HG02852 (cell line): ENCODE measurements at regions not wholly inside any gene's neighbourhood (a gene's known extent, or its start where the extent isn't known, plus 50 kb on each side); places are given as distances from the start of the nearest gene placed in this dataset.

ENCODE experiments used
- ATAC-seq: cut with Tn5 transposase; IDR thresholded peaks from one replicate; pipeline ENCODE4 v1.9.1; 2021; ENCODE audit warnings: mild to moderate bottlenecking, moderate library complexity; ENCODE audit not compliant: unreplicated experiment

DNA sequence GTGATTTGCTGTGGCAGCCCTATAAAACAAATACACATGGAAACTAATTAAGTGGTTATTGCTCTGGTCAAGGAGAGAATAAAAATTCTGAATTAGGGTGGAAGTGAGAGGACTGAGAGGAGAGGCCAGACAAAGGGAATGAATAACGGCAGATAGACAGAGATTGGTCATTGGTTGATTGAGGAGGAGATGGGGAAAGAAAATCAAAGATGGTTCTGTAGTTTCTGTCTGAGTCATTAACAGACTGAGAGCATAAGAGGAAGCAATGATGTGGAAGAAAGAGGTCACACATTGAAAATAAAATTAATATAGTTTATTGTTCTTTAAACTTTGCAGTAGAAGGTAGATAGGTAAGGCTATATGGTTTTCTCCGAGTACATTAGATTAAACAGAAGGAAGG is 469.8 kb downstream of the ACTL7B start:
- ATAC-seq: no peak

DNA sequence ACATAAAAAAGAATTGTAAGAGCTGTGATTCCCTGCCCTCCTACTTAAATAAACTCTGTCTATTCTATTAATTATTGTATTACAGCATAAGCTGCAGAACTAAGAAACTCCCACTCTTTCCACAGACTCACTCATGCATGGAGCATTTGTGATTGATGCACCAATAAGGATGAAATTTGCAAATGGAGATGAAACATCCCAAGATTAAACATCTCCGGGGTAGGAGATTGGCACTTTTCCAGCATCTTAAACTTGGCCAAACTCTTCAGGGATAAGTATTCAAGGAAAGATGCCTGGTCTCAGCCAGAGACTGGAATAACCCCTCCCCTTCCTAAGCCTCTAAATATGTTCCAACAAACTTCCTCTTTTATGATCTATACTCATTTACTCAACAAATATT is 472.0 kb downstream of the ACTL7B start:
- no peak for ATAC-seq

DNA sequence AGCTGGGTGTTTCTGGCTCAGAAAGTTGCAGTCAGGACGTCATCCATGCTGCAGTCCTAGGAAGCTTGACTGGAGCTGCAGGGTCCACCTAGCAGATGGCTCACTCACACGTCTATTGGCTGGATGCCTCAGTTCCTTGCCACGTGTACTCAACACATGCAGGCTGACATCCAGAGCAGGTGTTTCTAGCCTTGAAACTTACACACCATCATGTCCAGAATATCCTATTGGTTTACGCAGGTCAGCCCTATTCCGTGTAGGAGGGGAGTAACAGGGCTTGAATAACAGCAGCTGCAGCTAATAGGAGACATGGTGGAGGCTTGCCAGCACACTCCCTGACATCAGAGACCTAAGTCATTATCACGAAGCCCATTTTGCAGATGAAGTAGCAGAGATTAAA is 473.5 kb downstream of the ACTL7B start:
- ATAC-seq: no peak

DNA sequence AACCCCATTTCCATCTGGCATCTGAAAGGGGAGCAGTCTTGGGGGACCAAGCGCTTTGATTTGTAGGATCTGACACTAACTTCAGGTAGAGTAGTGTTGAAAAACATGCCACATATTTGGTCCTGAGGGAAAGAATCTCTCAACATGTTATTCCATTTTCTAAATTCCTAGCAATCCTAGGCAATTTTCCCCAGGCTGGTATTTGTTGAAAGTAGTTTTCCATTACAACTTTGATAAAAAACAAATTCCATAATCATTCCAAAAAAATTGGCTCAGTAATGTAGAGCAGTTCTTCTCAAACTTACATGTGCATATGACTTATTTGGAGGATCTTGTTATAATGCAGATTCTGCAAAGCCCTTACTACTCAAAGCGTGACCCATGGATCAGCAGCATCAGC is 477.9 kb downstream of the ACTL7B start:
- no peak for ATAC-seq

DNA sequence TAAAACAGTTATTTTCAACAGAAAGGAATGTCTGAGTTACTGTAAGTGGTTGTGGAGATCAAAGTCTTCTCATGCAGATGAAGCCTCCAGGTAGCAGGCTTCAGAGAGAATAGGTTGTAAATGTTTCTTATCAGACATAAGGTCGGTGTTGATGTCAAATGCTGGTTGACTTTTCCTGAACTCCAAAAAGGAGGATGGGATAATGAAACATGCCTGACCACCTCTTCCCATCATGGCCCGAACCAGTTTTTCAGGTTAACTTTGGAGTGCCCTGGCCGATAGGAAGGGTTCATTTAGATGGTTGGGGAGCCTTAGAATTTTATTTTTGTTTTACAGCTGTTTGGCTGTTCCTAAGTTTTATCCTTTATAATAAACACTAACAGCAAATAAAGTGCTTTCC is 478.4 kb downstream of the ACTL7B start:
- ATAC-seq: no peak

DNA sequence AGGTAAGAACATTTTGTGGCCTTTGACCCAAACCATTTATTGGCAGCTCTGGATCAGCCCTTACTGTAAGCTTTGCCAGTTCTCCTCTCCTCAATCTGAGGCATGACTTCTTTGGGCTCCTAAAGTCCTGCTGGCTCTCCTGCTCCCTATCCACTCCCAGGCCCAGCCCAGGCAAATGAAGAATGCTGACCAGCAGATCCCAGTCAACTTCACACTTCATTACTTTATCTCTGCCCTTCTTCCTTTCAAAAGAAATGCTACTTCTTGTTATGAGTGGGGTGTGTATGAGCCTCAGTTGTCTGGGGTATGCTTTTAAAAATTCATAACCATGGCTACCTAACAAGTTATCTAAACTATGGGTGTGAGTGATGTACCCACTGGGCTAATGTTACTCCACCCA is 479.6 kb downstream of the ACTL7B start:
- ATAC-seq: no peak

DNA sequence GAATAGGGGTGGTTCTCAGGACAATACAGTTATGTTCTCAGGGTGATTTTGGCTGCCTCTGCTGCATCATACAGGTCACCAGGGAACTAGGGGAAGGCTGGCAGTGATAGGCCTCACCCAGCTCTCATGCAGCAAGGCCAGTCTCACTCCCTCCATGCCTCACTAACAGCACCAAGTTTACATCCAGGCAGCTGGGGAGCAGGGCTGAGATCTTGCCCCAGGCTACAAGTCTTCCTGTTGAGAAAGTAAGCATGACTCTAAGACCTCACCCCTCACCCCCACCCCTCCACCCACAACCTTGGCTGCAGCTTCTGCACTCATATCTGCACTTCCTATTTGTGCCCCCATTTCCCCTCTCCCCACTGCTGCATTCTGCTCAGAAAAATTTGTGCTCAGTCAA is 481.2 kb downstream of the ACTL7B start:
- ATAC-seq: no peak

DNA sequence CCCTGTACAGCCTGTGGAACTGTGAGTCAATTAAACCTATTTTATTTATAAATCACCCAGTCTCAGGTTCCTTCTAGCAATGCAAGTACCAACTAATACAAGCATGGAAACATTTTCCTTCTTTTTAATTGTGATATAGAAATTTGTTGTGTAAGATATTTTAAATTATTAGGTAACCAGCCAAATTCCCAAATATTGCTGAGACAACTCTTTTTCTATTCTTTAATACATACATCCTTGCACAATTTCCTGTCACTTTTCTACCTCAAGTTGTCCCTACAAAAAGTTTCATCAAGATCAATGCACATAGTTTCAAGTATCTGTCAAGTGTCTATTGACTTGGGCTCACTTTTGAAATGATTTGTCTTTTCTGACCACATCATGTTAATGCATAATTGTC is 488.6 kb downstream of the ACTL7B start:
- no peak for ATAC-seq

DNA sequence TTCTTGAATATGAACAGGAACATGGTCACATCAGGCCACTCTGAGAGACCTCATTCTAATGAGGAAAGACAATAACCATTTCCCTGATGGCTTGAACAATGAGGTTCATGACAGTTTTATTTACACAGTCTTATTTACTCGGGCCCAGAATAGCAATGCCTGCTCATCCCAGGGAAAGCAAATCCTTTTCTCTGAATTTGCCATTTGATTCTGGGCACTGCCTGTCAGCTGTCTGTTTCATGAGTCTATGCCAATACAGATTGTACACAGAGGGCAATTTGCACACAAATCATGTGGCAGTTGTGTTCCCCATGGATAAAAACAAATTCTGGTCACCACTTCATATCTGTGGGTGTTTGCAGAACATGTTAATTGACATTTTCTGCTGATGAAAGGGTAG is 492.5 kb downstream of the ACTL7B start:
- no peak for ATAC-seq

DNA sequence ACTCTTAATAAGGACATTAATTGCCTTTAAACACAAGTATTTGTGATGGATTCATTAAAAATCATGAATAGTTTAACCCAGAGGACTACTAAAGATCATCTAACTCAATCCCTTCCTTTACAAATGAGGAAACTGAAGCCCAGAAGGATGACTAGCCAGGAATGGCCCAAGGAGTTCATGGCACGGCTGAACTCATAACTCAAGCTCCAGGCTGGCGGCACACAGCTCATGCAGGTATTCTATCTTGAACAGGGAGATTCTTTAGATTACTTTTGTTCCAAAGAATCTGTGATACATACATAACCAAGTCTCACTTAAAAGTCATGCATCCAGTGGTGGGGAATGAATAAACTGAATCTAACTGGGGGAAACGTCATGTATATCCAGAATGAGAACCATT is 495.5 kb downstream of the ACTL7B start:
- no peak for ATAC-seq

DNA sequence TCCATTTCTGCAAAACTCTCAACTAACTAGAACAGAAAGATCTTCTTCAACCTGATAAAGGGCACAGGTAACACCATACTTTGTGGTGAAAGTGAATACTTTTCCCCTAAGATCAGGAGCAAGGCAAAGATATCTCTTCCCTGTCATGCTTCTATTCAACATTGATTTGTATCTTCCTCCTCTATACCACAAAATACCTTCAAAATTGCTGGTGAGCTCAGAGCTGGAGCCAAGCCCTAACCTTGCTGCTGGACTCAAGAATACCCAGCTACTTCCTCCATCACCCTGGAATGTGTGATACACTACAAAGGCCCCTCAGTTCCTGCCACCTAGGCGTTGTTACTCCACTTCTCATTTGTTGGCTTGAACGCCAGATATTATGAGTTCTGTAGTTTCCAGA is 499.0 kb downstream of the ACTL7B start:
- ATAC-seq: no peak

DNA sequence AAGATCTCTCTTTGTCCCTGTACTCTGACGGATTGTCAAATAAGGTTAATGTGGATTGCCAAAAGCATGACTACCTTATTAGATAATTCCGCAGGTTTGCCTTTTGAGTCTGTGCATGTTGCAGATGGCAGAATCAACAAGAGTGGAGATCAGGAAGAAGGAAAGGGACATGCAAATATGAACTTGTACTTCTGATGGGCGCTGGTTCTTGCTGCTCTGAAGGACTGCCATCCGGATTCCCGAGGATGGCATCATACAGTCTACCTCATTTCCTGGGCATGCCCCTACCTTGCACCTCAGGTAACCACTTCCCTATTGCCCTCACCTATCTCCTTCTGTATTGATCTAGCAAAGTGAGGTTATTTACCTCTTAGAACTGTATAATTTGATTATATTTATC is 504.2 kb downstream of the ACTL7B start:
- ATAC-seq: no peak

DNA sequence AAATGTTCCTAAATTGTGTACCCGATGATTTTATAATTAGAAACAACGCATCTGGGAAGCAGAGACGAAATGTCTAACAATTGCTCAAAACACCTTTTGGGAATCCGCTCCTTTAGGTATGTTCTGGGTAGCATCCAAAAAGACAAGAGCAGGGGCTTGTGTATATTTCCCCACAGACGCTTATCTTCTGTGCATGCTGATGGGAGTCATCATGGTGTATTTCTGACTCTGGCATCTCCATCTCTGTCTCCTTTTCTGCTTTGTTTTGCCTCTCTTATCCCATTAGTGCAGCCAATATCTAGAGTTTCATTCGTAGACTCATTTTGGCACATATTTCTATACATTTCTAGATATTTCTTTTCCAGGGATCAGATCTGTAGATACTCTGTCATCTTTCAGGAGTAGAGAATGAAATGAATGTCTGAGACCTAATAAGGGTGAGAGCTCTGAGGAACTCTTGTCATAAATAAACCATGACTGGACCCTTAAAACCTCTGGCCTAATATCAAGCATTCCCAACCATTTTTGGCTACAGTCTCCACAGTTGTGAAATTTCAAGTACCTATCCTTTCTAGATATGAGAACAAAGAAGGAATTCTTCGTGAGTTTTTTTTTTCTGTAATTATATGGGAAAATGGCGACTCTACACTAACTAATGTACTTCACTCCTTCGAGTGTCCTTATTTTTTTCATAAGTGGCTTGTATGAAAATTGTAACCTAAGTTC is 508.2 kb downstream of the ACTL7B start:
- no peak for ATAC-seq

DNA sequence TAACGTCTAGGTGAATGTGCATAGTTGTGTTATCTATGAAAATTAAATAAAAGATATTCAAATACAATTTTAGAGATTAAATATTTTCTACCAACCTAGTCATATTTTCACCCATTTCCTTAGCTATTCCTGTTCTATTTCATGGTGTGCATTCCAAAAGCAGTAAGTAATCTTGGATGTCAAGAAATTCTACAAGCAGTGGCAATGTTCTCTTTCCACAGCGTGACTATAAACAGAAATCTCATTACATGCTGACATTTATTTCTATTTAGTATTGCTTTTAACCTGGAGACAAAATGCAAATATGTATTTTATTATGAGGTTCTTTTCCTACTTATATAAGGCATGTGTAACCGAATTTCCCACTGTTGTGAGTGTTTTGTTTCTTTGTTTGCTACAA is 510.0 kb downstream of the ACTL7B start:
- no peak for ATAC-seq

DNA sequence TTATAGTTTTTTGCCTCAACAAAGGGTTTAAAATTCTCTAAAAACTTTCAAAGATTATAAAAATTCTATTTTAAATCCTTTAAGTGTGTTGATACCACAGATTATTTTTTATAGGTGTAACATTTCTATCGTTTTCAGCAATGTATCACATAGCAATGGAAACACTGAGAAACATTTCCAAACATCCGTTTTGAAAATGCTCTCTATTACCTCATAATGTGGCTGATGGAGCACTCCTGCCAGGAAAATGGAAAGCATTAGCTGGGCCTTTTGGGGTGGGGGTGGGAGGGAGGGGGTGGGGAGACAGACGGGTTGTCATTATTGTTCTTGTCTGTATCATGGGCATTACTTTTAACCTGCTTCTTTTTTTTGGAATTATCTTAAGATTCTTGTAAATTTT is 516.5 kb downstream of the ACTL7B start:
- ATAC-seq: no peak

DNA sequence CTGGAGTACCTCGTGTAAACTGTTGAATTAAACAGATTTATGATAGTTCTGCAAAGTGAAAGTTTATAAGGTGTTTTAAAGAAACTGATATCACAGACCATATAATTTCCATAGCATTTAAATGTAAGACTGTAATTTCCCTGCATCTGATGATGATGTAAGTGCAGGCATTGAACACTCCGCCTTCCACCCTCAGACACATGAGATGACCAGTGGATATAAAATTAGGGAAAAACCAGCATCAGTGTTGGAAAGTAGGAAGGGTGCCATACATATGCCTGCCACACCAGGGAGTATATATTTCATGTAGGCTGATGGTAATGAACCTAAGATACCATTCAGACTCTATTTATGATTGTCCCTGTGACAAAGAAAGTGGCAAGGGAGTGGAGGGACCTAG is 519.2 kb downstream of the ACTL7B start:
- no peak for ATAC-seq

DNA sequence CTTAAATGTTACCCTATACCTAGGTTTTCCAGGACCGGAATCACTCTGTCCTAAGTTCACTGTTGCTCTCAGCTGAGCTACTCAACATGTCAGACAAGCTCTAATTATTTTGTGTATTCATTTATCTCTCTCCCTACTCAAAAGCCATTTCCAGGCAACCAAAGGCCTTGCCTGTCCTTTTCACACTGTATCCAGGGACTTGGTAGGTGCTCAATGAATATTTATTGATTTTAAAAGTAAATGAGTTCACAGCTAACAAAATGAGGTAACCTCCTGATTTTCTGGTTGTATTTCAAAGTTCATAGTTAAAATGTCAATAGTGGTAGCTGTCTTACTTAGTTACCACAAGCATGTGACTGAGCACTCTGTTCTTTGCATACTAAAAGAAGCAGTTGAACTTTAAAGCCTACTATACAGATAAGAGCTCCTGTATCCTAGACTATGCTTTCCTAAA is 522.2 kb downstream of the ACTL7B start:
- no peak for ATAC-seq

DNA sequence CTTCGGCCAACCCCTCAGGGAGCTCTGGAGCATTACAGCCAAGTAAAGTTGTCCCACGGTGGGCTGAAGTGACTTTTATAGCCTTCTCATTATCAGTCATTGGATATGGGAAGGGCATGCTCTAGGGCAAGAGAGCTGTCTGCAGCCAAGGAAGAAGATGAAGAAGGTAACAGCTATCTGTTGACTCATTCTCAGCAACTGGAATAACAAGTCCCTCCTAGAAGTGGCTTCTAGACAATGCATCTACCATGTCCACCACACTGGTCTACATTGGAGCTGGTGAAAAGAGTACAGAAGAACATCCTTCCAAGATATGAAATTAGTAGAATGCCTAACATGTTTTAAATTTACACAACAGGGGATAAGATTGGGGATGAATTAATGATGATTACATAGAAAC is 524.2 kb downstream of the ACTL7B start:
- no peak for ATAC-seq

DNA sequence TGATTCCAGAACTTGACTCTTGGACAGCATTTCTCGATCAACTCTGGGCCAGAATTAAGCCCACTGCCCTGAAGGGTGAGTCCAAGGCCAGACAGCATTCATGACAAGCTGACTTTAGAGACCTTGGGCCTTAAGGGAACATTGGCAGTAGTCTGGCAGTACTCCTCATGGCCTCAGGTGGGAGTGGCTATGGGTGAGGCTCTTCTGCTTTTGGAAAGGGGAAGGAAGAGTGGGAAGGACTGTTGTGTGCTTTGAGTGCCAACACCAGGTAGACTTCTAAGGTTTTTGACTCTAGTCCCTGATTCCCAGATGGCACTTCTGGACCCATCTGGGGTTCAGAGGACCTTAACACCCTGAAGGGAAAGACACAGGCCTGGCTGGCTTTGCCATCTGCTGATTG is 530.4 kb downstream of the ACTL7B start:
- ATAC-seq: no peak

DNA sequence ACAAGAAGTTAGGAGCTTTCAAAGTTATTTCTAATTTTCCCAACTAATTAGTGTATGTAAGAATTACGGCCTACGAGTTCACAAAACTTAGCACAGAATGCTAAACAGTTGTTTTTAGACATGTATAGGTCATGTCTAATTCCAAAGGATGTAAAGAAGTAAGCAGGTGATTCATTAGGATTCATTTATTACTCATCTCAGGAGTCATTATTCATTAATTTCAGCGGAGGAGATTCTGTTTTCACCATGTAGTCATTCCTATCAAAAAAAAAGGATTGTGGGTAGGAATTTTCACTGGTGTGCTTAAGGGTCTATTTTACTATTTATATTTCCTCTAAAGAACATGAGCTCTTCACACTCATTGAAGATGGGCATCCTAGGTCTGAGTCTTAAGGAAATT is 532.2 kb downstream of the ACTL7B start:
- no peak for ATAC-seq

DNA sequence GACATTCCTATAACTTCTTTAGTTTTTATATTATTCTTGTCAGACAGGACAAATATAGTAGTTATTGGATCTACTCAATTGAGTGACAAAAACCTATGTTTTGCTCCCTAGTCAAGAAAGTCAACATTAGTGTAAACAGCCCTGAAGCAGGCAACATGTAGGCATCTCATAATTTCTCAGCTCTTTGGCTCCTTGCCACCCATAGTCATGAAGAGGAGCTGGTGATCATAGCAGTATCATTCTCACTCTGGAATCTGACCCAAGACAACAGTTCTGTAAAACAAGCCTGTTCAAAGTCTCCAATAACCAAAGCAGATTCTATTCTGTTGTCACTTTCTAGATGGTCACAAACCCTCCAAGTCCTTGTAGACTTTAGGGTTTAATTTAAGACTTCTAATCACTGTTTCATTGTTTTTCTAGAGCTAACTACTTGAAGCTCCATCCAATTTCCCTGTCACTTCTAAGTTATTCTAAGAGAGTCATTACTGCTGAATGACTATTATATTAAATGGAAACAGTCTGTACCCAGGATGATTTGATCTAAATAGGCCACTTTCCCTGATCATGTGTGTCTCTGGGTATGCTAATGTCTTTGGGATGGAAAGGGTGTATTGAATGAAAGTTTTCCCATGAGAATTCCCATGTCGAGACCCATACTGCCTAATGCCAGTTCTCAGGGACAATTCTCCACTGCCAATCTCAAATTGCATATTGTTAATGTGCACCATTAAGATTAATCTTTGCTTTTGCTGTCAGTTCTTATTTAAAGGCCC is 533.3 kb downstream of the ACTL7B start:
- no peak for ATAC-seq

DNA sequence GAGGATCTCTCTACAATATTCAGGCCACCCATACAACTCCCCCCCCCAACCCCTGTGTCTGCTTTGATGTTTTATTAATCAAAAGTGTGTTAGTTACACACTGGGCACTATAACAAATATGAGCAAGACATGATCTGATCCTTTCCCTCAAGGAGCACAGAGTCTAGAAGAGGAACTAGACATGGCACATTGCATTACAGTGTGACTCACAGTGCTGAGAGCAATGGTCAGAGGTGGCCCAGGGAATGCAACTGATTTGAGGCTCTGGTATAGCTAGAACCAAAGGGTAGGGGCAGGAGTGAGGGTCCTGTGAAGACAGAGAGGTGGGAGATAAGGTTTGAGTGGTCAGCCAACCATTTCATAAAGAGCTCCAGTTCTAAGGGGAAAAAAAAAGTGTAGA is 539.2 kb downstream of the ACTL7B start:
- ATAC-seq: no peak

DNA sequence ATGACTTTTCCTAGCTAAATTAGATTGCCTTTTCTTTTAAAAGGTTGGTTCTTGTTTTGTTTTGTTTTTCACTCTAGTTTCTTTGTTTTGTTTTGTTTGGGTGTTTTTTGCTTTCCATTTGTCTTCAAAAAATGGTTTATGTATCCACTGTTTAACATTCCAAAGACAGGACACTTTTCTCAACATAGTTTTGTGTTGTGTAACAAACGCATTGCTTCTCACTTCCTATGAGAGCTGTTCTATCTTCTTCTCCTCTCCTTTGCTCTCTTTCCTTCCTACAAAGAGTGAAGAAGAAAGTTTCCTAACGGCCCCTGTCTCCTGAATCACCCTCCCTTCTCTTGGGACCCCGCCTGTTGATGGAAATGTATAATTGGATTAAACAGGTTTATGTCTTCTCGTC is 539.7 kb downstream of the ACTL7B start:
- ATAC-seq: no peak
